Activated CD4-positive, alpha-beta memory T cell treated with anti-CD3 and anti-CD28 coated beads for 36 hours (primary cell): ENCODE measurements at regions not wholly inside any gene's neighbourhood (a gene's known extent, or its start where the extent isn't known, plus 50 kb on each side); places are given as distances from the start of the nearest gene placed in this dataset.

Source experiments
- CTCF ChIA-PET: fragments of 350-600 bp; sonication (Branson Sonifier 250); formaldehyde crosslinking; loops from one replicate; lab custom pipeline; 2021; ENCODE audit warnings: antibody characterized with exemption, inconsistent platforms; lab: Charles Lee
- POLR2A ChIA-PET: fragments of 350-600 bp; sonication (Branson Sonifier 250); formaldehyde crosslinking; loops from one replicate; lab custom pipeline; 2021; ENCODE audit warnings: antibody characterized with exemption; lab: Charles Lee
- DNase-seq: peaks from one replicate; pipeline ENCODE4 v3.0.0-alpha.2; 2020
- H3K27ac Mint-ChIP-seq: one replicate; pipeline ENCODE4 v1.8.0; 2021; ENCODE audit warnings: mixed read lengths
- H3K27me3 Mint-ChIP-seq: one replicate; pipeline ENCODE4 v1.8.0; 2021; ENCODE audit warnings: mixed read lengths
- H3K36me3 Mint-ChIP-seq: one replicate; pipeline ENCODE4 v1.8.0; 2021; ENCODE audit warnings: mixed read lengths
- H3K4me1 Mint-ChIP-seq: one replicate; pipeline ENCODE4 v1.8.0; 2021; ENCODE audit warnings: low read depth, mixed read lengths
- H3K4me3 Mint-ChIP-seq: one replicate; pipeline ENCODE4 v1.8.0; 2021; ENCODE audit warnings: mild to moderate bottlenecking, mixed read lengths
- H3K9me3 Mint-ChIP-seq: one replicate; pipeline ENCODE4 v1.8.0; 2021; ENCODE audit warnings: mixed read lengths
- intact Hi-C: fragments of 100-400 bp; cut with micrococcal nuclease; formaldehyde crosslinking; loops from one replicate; pipeline ENCODE4 v1.15.1; 2023

DNA sequence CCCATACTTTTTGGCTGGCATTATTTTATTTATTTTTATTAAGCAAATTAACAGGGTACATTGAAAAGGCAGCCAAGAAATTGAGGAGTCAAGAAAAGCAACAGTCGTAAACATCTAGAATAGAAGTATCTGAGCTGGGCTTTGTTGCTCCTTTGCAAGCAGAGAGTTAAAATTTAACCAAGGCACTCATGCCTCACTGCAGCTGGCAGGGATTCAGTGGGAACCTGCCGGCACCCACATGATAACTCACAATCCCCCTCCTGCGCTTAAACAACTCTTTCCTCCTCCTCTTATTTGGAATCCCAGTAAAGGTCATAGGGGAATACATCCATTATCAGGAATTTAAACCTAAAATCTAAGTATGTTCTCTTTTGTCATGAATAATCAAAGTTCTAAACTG lies 115.5 kb downstream of the SOX3 start:
- no peak overlapping the region for H3K4me3 Mint-ChIP-seq

DNA sequence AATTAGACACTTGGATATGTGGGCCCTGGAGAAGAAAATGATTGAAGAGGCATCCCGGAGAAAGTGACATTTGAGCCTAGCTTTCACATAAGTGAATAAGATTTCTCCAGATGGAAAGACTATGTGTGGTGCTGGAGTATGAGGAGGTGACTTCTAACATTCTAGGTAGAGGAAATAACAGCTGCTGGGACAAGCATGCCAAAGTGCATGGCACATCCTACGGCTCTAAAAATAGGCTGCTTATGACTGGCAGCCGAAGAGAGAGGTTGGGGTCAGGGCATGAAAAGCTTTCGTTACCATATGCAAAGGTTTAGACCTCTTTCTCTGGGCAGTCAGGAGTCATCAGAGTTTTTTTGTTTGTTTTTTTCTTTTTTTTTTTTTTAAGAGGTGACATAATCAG lies 142.0 kb downstream of the SOX3 start:
- ChIA-PET POLR2A (no interaction called here), CTCF (no interaction called here)
- no peaks in the 10 kb centered on the region for H3K36me3 Mint-ChIP-seq
- no peaks in the 10 kb centered on the region for H3K27me3 Mint-ChIP-seq
- intact Hi-C loops = no loop called here
- no peak overlapping the region for H3K4me3 Mint-ChIP-seq
- H3K4me1 Mint-ChIP-seq = no peaks in the 10 kb centered on the region
- H3K27ac Mint-ChIP-seq = no peak overlapping the region
- DNase-seq = no peak
- H3K9me3 Mint-ChIP-seq = no peaks in the 10 kb centered on the region

More for the DNA sequence above, 115.5 kb downstream of the SOX3 start:
- no peak for DNase-seq
- Mint-ChIP-seq H3K27me3 (no peaks in the 10 kb centered on the region), H3K4me1 (no peaks in the 10 kb centered on the region), H3K9me3 (no peaks in the 10 kb centered on the region), H3K27ac (no peak overlapping the region), H3K36me3 (no peaks in the 10 kb centered on the region)
- ChIA-PET POLR2A (no interaction called here), CTCF (no interaction called here)
- intact Hi-C loops = no loop called here

DNA sequence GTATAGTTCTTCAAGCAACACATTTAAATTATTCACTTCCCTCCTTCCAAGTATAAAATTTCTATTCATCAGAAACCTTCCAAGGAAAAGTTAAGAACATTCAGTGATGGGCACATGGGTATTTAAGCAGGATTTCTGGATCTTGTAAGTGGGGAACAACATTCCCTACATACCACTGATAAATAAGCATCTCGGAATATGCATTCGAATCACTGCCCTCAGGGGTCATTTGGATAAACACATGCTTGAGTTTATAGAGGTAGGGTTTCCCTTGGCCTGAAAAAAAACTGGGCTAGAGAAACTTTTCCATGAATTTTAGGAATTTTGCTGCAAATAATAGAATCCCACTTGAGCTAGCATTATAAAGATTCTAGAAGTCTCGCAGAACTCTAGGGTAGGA lies 143.9 kb downstream of the SOX3 start:
- intact Hi-C loops = no loop called here
- POLR2A ChIA-PET = no interaction called here
- no peak overlapping the region for H3K4me3 Mint-ChIP-seq
- no peaks in the 10 kb centered on the region for H3K36me3 Mint-ChIP-seq
- H3K27me3 Mint-ChIP-seq = no peaks in the 10 kb centered on the region
- H3K9me3 Mint-ChIP-seq = no peaks in the 10 kb centered on the region
- CTCF ChIA-PET = no interaction called here
- no peak for DNase-seq
- no peaks in the 10 kb centered on the region for H3K4me1 Mint-ChIP-seq
- no peak overlapping the region for H3K27ac Mint-ChIP-seq

DNA sequence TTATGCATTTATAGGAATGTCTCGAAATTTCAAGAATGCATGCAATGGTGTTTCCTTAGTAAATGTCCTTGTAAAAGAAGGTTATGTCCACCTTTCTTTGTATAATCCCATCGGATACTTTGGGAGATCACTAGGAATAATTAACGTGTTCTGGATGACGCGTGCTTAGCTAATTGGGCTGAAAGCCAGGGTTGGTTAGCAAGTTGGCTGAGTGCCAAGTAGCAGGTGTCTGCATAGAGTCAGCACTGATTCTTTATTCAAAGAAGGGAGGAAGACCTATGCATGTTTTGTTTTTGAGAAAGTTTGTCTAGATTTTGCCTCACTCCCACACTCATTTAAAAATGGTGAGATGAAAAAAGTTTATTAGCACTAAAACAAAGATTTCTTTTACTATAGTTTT lies 144.6 kb downstream of the SOX3 start:
- intact Hi-C loops = no loop called here
- Mint-ChIP-seq H3K4me1 (no peaks in the 10 kb centered on the region), H3K4me3 (no peak overlapping the region), H3K27me3 (no peaks in the 10 kb centered on the region), H3K9me3 (no peaks in the 10 kb centered on the region), H3K36me3 (no peaks in the 10 kb centered on the region), H3K27ac (no peak overlapping the region)
- ChIA-PET CTCF (no interaction called here), POLR2A (no interaction called here)
- no peak for DNase-seq

DNA sequence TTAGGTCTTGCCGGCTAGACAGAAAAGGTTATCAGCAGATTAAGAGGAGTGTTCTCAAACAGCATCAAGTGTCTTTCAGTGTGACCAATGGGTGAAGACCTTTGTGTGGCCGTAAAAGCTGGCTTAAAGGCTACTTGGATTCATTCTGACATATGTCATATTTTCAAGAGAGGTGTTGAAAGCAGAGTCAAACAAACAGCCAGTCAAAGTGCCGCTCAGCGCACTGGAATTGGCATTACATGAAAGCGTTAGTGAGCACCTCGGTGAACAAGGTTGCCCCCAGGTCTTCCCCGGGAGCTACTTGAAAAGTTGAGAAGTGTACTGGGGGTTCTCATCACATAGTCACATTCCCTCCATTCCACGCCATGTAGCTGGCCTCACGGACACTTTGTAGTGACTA lies 148.9 kb downstream of the SOX3 start:
- no peaks in the 10 kb centered on the region for H3K4me1 Mint-ChIP-seq
- ChIA-PET CTCF (no interaction called here), POLR2A (no interaction called here)
- no peaks in the 10 kb centered on the region for H3K36me3 Mint-ChIP-seq
- H3K27me3 Mint-ChIP-seq = no peaks in the 10 kb centered on the region
- DNase-seq = no peak
- H3K27ac Mint-ChIP-seq = no peak overlapping the region
- intact Hi-C loops = no loop called here
- H3K4me3 Mint-ChIP-seq = no peak overlapping the region
- H3K9me3 Mint-ChIP-seq = no peaks in the 10 kb centered on the region

DNA sequence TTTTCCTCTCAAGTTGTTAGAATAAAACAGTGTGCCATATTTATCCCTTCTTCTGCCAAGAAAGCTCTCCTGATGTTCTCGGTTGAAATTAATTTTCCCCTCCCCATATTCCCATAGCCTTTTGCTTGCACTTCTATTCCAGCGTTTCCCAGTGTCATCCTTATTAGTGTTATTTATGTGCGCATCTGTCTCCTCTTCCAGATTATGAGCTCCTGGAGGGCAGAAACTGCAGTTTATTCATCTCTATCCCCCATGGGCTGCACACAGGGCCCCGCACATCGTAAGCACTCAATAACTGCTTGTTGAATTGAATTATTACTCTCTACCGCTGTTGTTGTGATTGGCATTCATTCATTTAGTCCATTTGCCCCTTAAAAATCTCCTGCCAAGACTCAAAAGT lies 149.4 kb downstream of the SOX3 start:
- intact Hi-C loops = no loop called here
- Mint-ChIP-seq H3K4me1 (no peaks in the 10 kb centered on the region), H3K9me3 (no peaks in the 10 kb centered on the region), H3K27me3 (no peaks in the 10 kb centered on the region), H3K27ac (no peak overlapping the region), H3K36me3 (no peaks in the 10 kb centered on the region), H3K4me3 (no peak overlapping the region)
- no peak for DNase-seq
- ChIA-PET CTCF (no interaction called here), POLR2A (no interaction called here)

DNA sequence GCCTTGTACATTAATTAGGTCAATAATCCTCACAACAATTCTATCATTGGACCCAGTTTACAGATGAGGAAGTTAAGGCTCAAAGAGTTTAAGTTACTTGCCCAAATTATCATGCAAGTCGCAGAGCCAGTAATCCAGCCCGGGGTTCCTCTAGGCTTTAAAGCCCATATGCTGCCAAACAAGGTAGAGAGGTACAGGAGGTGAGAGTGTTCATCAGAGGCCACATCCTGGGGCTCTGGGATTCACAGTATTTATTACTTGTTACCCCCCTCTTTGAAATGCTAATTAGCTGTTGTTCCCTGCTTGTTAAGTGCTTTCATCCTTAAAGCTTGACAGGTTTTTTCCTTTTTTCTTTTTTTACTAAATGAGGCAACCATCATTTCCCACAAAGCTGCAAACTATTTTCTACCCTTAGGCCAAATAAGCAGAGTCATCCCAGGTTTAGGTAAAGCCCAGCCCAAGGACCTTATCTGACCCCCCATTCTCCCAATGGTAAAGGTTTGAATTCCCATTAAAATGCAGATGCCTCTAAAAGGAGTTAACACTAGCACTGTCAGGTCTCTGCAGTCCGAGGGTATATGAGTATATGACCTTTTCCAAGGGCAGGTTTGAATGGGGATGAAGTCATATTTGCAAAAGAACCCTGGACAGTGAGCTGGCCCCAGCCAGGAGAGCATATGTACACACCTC lies 150.3 kb downstream of the SOX3 start:
- Mint-ChIP-seq H3K4me3 (no peak overlapping the region), H3K9me3 (no peaks in the 10 kb centered on the region), H3K27ac (no peak overlapping the region), H3K36me3 (no peaks in the 10 kb centered on the region), H3K4me1 (no peaks in the 10 kb centered on the region), H3K27me3 (no peaks in the 10 kb centered on the region)
- CTCF ChIA-PET = no interaction called here
- POLR2A ChIA-PET = no interaction called here
- intact Hi-C loops = no loop called here
- DNase-seq = no peak

DNA sequence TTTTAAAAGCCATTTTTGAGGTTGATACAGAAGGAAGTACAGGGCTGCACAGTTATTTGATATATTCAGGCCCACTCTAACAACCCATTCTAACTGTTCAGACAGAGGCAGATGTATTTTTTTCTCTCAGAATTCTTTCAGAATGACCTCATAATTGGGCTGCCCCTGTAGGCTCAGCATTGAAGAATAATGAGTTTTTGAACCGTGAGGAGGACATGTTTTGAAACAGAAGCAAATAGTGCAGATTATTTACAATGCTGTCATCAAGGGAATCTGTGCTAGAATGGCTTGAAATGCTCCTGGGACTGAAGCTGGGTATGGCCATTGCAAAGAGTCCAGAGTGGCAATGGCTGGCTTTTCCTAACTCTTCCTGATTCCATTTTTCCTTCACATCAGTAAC lies 158.1 kb downstream of the SOX3 start:
- no peak overlapping the region for H3K4me3 Mint-ChIP-seq
- no peaks in the 10 kb centered on the region for H3K27me3 Mint-ChIP-seq
- H3K9me3 Mint-ChIP-seq = no peaks in the 10 kb centered on the region
- no peak for DNase-seq
- ChIA-PET POLR2A (no interaction called here), CTCF (no interaction called here)
- no peaks in the 10 kb centered on the region for H3K36me3 Mint-ChIP-seq
- intact Hi-C loops = no loop called here
- H3K4me1 Mint-ChIP-seq = no peaks in the 10 kb centered on the region
- H3K27ac Mint-ChIP-seq = no peak overlapping the region

DNA sequence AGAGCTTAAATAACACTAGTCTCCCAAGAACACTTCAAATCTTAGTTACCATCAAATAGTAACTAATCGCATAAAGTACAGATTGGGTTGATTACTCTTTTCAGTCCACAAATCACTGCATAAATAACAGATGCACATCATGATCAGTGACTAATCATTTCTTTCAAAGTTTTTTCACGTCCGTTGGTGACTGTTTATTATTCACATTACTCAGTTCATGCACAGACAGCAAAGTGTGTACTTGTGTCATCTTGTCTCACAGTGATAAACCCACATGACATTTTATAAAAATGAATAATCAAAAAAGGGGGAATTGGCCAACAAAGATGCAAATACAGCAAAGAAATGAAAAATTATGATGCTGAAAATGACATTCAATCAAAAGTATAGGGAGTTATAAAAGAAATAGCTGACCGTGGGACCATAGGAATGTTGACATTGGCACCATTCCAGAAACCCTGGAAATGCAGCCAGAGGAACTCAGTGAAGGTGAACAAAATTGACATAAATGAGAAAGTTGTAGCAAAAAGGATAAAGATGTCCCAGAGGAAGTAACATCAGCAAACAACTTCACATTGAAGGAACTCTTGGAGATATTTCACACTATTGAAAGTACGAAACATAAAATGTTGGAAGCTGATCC lies 161.5 kb downstream of the SOX3 start:
- Mint-ChIP-seq H3K9me3 (no peaks in the 10 kb centered on the region), H3K4me3 (no peak overlapping the region), H3K4me1 (no peaks in the 10 kb centered on the region), H3K27me3 (no peaks in the 10 kb centered on the region), H3K27ac (no peak overlapping the region), H3K36me3 (no peaks in the 10 kb centered on the region)
- DNase-seq = no peak
- intact Hi-C loops = no loop called here
- CTCF ChIA-PET = no interaction called here
- POLR2A ChIA-PET = no interaction called here

DNA sequence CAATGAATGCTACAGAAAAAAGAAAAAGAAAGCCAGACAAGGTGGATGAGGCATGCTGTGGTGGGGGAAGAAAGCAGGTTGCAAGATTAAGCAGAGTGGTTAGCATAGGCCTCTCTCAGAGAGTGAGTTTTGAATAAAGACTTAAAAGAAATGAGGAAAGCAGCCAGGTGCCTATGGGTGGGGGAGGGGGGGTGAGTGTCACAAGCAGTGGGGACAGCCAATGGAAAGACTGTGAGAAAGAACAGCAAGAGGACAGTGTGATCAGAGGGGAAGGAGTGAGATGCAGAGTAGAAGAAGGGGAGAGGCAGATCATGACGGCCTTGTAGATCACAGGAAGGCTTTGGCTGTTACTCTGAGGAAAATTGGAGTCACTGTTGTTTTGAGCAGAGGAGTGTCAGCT lies 162.5 kb downstream of the SOX3 start:
- Mint-ChIP-seq H3K27me3 (no peaks in the 10 kb centered on the region), H3K9me3 (no peaks in the 10 kb centered on the region)
- intact Hi-C loops = no loop called here

DNA sequence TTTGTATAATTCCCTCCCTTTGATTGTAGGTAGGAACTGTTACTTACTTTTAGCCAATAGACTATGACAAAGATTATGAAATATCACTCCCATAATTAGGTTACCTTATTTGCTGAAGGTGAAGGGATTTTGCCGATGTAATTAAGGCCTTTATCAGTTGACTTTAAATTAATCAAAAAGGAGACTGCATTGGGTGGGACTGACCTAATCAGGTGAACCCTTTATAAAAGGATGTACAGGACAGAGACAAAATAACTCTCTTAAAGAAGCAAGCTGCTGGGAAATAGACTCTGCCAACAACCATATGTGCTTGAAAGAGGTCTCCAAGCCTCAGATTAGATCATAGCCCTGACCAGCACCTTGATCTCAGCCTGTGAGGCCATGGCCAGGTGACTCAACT lies 167.6 kb downstream of the SOX3 start:
- Mint-ChIP-seq H3K36me3 (no peaks in the 10 kb centered on the region), H3K4me1 (no peaks in the 10 kb centered on the region), H3K9me3 (no peaks in the 10 kb centered on the region), H3K27me3 (no peaks in the 10 kb centered on the region), H3K4me3 (no peak overlapping the region), H3K27ac (no peak overlapping the region)
- ChIA-PET POLR2A (no interaction called here), CTCF (no interaction called here)
- DNase-seq = no peak
- intact Hi-C loops = no loop called here

More for the DNA sequence above, 162.5 kb downstream of the SOX3 start:
- ChIA-PET POLR2A (no interaction called here), CTCF (no interaction called here)
- Mint-ChIP-seq H3K4me3 (no peak overlapping the region), H3K27ac (no peak overlapping the region), H3K4me1 (no peaks in the 10 kb centered on the region), H3K36me3 (no peaks in the 10 kb centered on the region)
- no peak for DNase-seq

DNA sequence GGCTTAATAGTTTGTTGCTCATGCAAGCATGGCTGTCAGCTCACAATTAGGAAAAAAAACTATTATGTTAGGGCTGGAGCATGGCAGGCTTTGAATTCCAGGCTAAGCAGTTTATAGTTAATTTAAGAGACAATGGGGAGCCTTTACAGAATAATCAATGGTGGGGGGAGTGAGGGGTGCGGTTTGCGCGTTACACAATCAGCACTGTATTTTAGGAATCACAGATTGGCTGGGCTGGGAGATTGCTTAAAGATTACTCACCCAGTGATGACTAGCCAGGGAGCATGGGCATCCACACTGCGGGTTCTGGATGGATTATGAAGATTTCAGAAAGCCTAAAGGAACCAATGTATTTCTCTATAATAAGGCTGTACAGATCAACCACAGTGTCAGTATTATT lies 186.6 kb downstream of the SOX3 start:
- no peaks in the 10 kb centered on the region for H3K36me3 Mint-ChIP-seq

DNA sequence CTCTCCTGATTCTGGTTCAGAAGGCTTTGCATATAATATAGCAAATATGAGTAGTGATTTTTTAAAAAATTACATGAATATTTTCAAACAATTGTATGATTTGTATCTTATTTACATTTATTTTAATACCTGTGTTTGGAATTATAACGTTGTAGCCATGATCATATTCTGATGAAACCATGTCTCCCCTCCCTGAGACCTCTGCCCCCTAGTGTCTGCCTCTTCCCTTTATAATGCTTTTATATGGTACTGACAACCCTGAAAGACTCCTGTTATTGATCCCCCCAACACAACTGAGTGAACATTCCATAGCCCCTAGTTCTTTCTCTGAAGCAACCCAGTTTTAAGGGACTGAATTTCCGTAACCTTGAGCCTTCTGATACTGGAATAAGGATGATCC lies 187.4 kb downstream of the SOX3 start:
- DNase-seq = no peak
- H3K27me3 Mint-ChIP-seq = no peaks in the 10 kb centered on the region
- no peaks in the 10 kb centered on the region for H3K4me1 Mint-ChIP-seq
- POLR2A ChIA-PET = no interaction called here
- no peak overlapping the region for H3K27ac Mint-ChIP-seq
- intact Hi-C loops = no loop called here
- no peaks in the 10 kb centered on the region for H3K36me3 Mint-ChIP-seq
- CTCF ChIA-PET = no interaction called here
- H3K9me3 Mint-ChIP-seq = no peaks in the 10 kb centered on the region
- H3K4me3 Mint-ChIP-seq = no peak overlapping the region

More for the DNA sequence above, 186.6 kb downstream of the SOX3 start:
- ChIA-PET POLR2A (no interaction called here), CTCF (no interaction called here)
- Mint-ChIP-seq H3K4me3 (no peak overlapping the region), H3K27ac (no peak overlapping the region), H3K27me3 (no peaks in the 10 kb centered on the region), H3K9me3 (no peaks in the 10 kb centered on the region), H3K4me1 (no peaks in the 10 kb centered on the region)
- intact Hi-C loops = no loop called here
- DNase-seq = no peak
